Upper lobe of right lung (tissue), 1 donor: ENCODE measurements at regions not wholly inside any gene's neighbourhood (a gene's known extent, or its start where the extent isn't known, plus 50 kb on each side); places are given as distances from the start of the nearest gene placed in this dataset.

ENCODE experiments used
- ATAC-seq: fragments of 200-7000 bp; cut with Tn5 transposase; one replicate; pipeline ENCODE4 v1.9.1; 2020; ENCODE audit warnings: mild to moderate bottlenecking, moderate library complexity
- DNase-seq: peaks from one replicate; pipeline ENCODE4 v3.0.0-alpha.2; 2020
- H3K27ac ChIP-seq: fragments of 200-600 bp; one replicate; pipeline ENCODE4 v1.8.0; 2022
- H3K27me3 ChIP-seq: fragments of 200-600 bp; one replicate; pipeline ENCODE4 v1.8.0; 2022; ENCODE audit warnings: mild to moderate bottlenecking
- H3K36me3 ChIP-seq: fragments of 200-600 bp; one replicate; pipeline ENCODE4 v1.8.0; 2022
- H3K4me1 ChIP-seq: fragments of 200-600 bp; one replicate; pipeline ENCODE4 v1.8.0; 2022
- H3K4me3 ChIP-seq: fragments of 200-600 bp; one replicate; pipeline ENCODE4 v1.8.0; 2022; ENCODE audit warnings: mild to moderate bottlenecking
- H3K9me3 ChIP-seq: fragments of 200-600 bp; one replicate; pipeline ENCODE4 v1.8.0; 2022
- CTCF ChIP-seq: fragments of 200-600 bp; IDR thresholded peaks from one replicate; pipeline ENCODE4 v1.8.0; 2022; ENCODE audit warnings: antibody characterized with exemption
- intact Hi-C: fragments of 100-400 bp; cut with DNase I; formaldehyde crosslinking; loops from one replicate; pipeline ENCODE4 v1.11.0; 2022
- donor health status: DM: no; HTN: yes; CAD: no; lungs with severe emphysema.

GRCh38 chr3:167936019-167936418 lies 159.7 kb downstream of the GOLIM4 start:
- Histone ChIP-seq H3K9me3 (no peaks in the 10 kb centered on the region), H3K36me3 (no peaks in the 10 kb centered on the region), H3K4me1 (no peaks in the 10 kb centered on the region), H3K4me3 (no peak overlapping the region), H3K27ac (no peak overlapping the region), H3K27me3 (no peaks in the 10 kb centered on the region)
- DNase-seq (no peak), ATAC-seq (no peak)
- intact Hi-C loops, result no loop called here
- TF ChIP-seq CTCF, result no peak

GRCh38 chr3:167930453-167930852 lies 165.3 kb downstream of the GOLIM4 start:
- Histone ChIP-seq H3K4me3 (no peak overlapping the region), H3K4me1 (no peaks in the 10 kb centered on the region), H3K27me3 (no peaks in the 10 kb centered on the region), H3K36me3 (no peaks in the 10 kb centered on the region), H3K9me3 (no peaks in the 10 kb centered on the region), H3K27ac (no peak overlapping the region)
- DNase-seq (no peak), ATAC-seq (no peak)
- intact Hi-C loops, result no loop called here
- no peak for TF ChIP-seq CTCF

GRCh38 chr3:167929968-167930367 lies 165.8 kb downstream of the GOLIM4 start:
- TF ChIP-seq CTCF, result no peak
- no peaks in the 10 kb centered on the region for H3K9me3 ChIP-seq
- no peak overlapping the region for H3K4me3 ChIP-seq
- H3K27ac ChIP-seq, result no peak overlapping the region
- intact Hi-C loops, result no loop called here
- DNase-seq (no peak), ATAC-seq (no peak)
- H3K27me3 ChIP-seq, result no peaks in the 10 kb centered on the region
- H3K4me1 ChIP-seq, result no peaks in the 10 kb centered on the region
- H3K36me3 ChIP-seq, result no peaks in the 10 kb centered on the region

GRCh38 chr3:167928381-167928780 lies 167.3 kb downstream of the GOLIM4 start:
- no peaks in the 10 kb centered on the region for H3K27me3 ChIP-seq
- H3K27ac ChIP-seq, result no peak overlapping the region
- no peaks in the 10 kb centered on the region for H3K4me1 ChIP-seq
- H3K36me3 ChIP-seq, result no peaks in the 10 kb centered on the region
- ATAC-seq (no peak), DNase-seq (no peak)
- intact Hi-C loops, result no loop called here
- no peak for TF ChIP-seq CTCF
- no peaks in the 10 kb centered on the region for H3K9me3 ChIP-seq
- H3K4me3 ChIP-seq, result no peak overlapping the region

- no peaks in the 10 kb centered on the region for H3K27me3 ChIP-seq
- no peaks in the 10 kb centered on the region for H3K4me1 ChIP-seq
- intact Hi-C loops, result no loop called here
- no peak for ATAC-seq
- TF ChIP-seq CTCF, result no peak
- no peak overlapping the region for H3K27ac ChIP-seq
- H3K9me3 ChIP-seq, result no peaks in the 10 kb centered on the region
- no peaks in the 10 kb centered on the region for H3K36me3 ChIP-seq
- no peak overlapping the region for H3K4me3 ChIP-seq
- DNase-seq, result no peak
Observed at GRCh38 chr3:167920747-167921146, 175.0 kb downstream of the GOLIM4 start.

- no peak for ATAC-seq
- no peak overlapping the region for H3K4me3 ChIP-seq
- no peaks in the 10 kb centered on the region for H3K27me3 ChIP-seq
- H3K9me3 ChIP-seq, result no peaks in the 10 kb centered on the region
- no peaks in the 10 kb centered on the region for H3K4me1 ChIP-seq
- DNase-seq, result no peak
- H3K27ac ChIP-seq, result no peak overlapping the region
- TF ChIP-seq CTCF, result no peak
- intact Hi-C loops, result no loop called here
- no peaks in the 10 kb centered on the region for H3K36me3 ChIP-seq
Observed at GRCh38 chr3:167919590-167919989, 176.1 kb downstream of the GOLIM4 start.
